ENCODE measurements at regions not wholly inside any gene's neighbourhood (a gene's known extent, or its start where the extent isn't known, plus 50 kb on each side); places are given as distances from the start of the nearest gene placed in this dataset.

DNA sequence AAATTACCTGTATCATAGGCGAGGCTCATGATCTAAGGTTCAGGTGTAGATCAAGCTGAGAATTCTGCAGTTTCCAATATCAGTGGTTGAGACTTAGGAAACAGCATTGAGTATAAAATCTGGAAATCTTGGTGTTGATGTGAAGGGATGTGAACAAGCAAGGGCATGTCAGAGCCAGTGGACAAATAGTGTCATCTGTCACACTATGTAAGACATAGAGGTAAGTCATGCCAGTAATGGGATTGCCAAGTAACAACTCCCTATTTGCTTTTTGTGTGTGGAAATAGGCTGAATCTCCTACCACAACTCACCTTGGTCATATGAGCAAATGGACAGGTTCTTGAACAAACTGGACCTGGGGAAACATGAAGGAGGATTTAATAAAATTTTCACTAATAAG lies 334.5 kb upstream of the EMCN start:
- H3K36me3 Mint-ChIP-seq (ENCODE audit: low read depth): no peaks in the 10 kb centered on the region
- DNase-seq: no peak
- ChIA-PET CTCF (interaction anchor here (0.6 kb wide), 1 partner anchor 649 kb away, joined by 3 read pairs; no protein-coding TSS in a partner anchor), POLR2A (no interaction called here)
- no peak overlapping the region for H3K27ac Mint-ChIP-seq
- H3K9me3 Mint-ChIP-seq: peaks cover 3% of the 10 kb centered on the region
- H3K4me3 Mint-ChIP-seq: no peak overlapping the region
- no peaks in the 10 kb centered on the region for H3K4me1 Mint-ChIP-seq
- H3K27me3 Mint-ChIP-seq: no peaks in the 10 kb centered on the region

DNA sequence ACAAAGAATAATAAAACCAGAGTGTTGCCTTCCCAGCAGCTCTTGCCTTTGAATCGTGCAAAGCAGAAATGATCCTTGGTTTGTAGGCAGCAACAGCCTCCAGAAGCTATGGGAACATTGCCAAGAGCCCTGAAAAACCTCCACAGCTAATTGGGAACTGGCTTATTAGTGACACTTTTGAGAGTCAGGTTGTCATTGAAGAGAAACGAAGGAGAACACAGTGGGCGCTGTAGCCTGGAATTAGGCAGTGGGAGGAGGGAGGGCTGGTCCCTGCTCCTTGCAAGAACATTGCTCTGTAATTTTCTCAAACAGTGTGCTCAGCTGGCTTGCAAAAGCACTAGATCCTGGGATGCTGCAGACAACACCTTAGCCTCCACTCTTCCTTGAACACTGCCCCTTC lies 331.5 kb upstream of the EMCN start:
- Mint-ChIP-seq H3K27ac (no peak overlapping the region), H3K27me3 (no peaks in the 10 kb centered on the region), H3K4me3 (no peak overlapping the region), H3K4me1 (peaks cover under 1% of the 10 kb centered on the region), H3K9me3 (peaks cover 3% of the 10 kb centered on the region), H3K36me3 (ENCODE audit: low read depth) (no peaks in the 10 kb centered on the region)
- ChIA-PET POLR2A (no interaction called here), CTCF (interaction anchor here (0.8 kb wide), 1 partner anchor 19 kb away, joined by 3 read pairs; no protein-coding TSS in a partner anchor)
- no peak for DNase-seq

DNA sequence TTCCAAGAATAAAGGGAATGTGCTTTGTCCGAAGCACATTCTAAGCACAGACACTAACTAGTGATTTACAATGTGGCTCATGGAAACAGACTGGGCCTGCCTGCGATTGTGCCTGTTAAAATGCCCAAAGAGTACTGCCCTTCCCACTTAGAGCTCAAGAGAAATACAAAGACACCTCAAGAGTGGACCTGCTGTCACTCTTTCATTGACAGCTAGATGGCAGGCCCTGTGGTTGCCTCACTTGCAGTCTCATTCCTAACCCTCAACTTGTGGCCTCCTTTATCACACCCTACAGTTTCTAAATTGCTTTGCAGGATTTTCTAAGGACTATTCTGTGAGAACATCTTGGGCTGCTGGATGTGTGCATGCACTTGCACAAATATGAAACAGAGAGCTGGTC lies 331.0 kb upstream of the EMCN start:
- POLR2A ChIA-PET: no interaction called here
- DNase-seq: peak; percentile 27
- Mint-ChIP-seq H3K4me3 (no peak overlapping the region), H3K36me3 (ENCODE audit: low read depth) (no peaks in the 10 kb centered on the region), H3K4me1 (peaks cover 5% of the 10 kb centered on the region), H3K9me3 (peaks cover 3% of the 10 kb centered on the region), H3K27me3 (no peaks in the 10 kb centered on the region), H3K27ac (no peak overlapping the region)
- CTCF ChIA-PET: interaction anchor here (0.8 to 1.0 kb wide), 2 partner anchors 20 to 748 kb away, joined by 3 to 4 read pairs; no protein-coding TSS in a partner anchor

DNA sequence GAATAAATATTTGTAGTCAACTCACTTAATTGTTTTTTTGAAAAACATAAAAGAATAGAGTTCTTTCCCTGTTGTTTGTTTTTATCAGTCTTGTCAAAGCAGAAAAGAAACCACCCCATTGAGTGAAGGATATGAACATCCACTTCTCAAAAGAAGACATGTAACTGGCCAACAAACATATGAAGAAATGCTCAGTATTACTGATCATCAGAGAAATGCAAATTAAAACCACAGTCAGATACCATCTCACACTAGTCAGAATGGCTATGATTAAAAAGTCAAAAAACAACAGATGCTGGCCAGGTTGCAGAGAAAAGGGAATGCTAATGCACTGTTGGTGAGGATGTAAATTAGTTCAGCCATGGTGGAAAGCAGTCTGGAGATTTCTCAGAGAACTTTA lies 326.1 kb upstream of the EMCN start:
- no peaks in the 10 kb centered on the region for H3K27me3 Mint-ChIP-seq
- ChIA-PET CTCF (no interaction called here), POLR2A (no interaction called here)
- H3K9me3 Mint-ChIP-seq: no peaks in the 10 kb centered on the region
- DNase-seq: no peak
- H3K4me3 Mint-ChIP-seq: no peak overlapping the region
- no peak overlapping the region for H3K27ac Mint-ChIP-seq
- H3K4me1 Mint-ChIP-seq: peaks cover 7% of the 10 kb centered on the region
- H3K36me3 Mint-ChIP-seq (ENCODE audit: low read depth): no peaks in the 10 kb centered on the region

DNA sequence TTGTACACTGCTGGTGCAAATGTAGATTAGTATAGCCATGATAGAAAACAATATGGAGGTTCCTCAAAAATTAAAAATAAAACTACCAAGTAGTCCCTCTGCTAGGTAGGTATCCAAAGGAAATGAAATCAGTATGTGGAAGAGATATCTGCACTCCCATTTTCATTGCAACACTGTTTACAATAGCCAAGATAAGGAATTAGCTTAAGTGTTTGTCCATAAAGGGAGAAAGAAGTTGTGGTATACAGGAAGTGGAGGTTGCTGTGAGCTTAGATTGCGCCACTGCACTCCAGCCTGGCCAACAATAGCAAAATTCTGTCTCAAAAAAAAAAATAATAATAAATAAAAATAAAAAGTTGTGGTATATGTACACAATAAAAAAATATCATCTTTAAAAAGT lies 325.0 kb upstream of the EMCN start:
- no peak overlapping the region for H3K4me3 Mint-ChIP-seq
- no peak for DNase-seq
- ChIA-PET POLR2A (no interaction called here), CTCF (no interaction called here)
- no peaks in the 10 kb centered on the region for H3K27me3 Mint-ChIP-seq
- no peak overlapping the region for H3K27ac Mint-ChIP-seq
- peaks cover 7% of the 10 kb centered on the region for H3K4me1 Mint-ChIP-seq
- H3K36me3 Mint-ChIP-seq (ENCODE audit: low read depth): no peaks in the 10 kb centered on the region
- H3K9me3 Mint-ChIP-seq: no peaks in the 10 kb centered on the region

DNA sequence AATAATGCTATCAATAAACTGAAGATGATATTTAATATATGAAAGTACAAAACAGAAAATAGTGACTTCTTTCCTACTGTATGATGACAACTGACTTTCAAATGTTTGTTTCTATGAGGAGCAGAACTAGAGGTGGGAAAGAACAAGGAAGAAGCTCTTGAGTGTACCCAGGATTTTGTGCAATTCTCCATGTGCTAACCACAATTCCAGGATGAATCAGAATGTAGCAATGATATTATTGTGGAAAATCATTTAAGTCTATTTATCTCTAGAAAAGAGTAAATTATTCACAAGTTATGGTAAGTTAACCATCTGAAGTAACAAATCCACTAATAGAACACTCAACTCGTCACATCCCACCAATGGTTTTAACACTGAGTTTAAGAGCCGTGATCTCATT lies 324.1 kb upstream of the EMCN start:
- CTCF ChIA-PET: no interaction called here
- Mint-ChIP-seq H3K4me3 (no peak overlapping the region), H3K9me3 (no peaks in the 10 kb centered on the region), H3K27ac (no peak overlapping the region), H3K36me3 (ENCODE audit: low read depth) (no peaks in the 10 kb centered on the region), H3K27me3 (no peaks in the 10 kb centered on the region), H3K4me1 (peaks cover 7% of the 10 kb centered on the region)
- DNase-seq: no peak
- POLR2A ChIA-PET: interaction anchor here (0.9 kb wide), 1 partner anchor 178 kb away, joined by 3 read pairs; no protein-coding TSS in a partner anchor

DNA sequence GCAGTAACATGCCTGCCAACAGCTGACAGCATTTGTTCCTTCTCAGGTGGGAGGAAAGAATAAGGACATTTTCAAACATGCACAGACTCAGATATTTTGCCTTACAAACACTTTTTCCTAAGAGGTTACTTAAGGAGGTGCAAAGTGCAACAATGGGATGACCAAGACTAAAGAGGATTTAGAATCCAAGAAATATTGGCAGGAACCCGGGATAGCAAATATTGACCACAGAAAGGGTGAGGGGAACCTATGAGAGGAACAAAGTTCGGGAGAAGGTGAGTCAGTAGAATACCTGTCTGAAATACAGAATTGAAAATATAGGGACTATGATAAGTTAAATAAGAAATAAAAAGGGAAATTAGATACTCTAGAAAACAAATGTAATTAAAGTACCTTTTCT lies 321.9 kb upstream of the EMCN start:
- Mint-ChIP-seq H3K27me3 (no peaks in the 10 kb centered on the region), H3K27ac (no peak overlapping the region), H3K4me1 (peaks cover 7% of the 10 kb centered on the region), H3K36me3 (ENCODE audit: low read depth) (no peaks in the 10 kb centered on the region), H3K4me3 (no peak overlapping the region), H3K9me3 (no peaks in the 10 kb centered on the region)
- POLR2A ChIA-PET: no interaction called here
- DNase-seq: no peak
- CTCF ChIA-PET: no interaction called here

DNA sequence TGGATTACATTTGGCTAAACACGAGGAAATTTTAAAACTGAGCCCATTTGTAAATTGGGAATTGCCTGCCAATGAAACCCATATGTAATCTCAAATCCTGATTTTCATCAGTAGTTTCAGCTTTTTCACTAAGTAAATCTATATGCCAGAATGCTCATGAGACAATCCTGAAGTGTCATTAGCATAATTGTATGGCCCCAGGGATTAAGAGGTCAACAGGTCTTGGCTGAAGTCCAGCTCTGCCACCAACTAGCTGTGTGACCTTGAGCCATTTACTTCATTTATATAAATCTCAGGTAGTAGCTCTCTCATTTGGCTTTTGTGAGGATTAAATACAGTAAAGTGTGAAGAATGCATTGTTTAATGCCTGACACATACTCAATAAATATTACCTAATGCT lies 320.5 kb upstream of the EMCN start:
- POLR2A ChIA-PET: no interaction called here
- DNase-seq: no peak
- CTCF ChIA-PET: interaction anchor here (0.6 kb wide), 1 partner anchor 7 kb away, joined by 5 read pairs; no protein-coding TSS in a partner anchor
- H3K4me3 Mint-ChIP-seq: no peak overlapping the region
- H3K36me3 Mint-ChIP-seq (ENCODE audit: low read depth): no peaks in the 10 kb centered on the region
- no peak overlapping the region for H3K27ac Mint-ChIP-seq
- no peaks in the 10 kb centered on the region for H3K9me3 Mint-ChIP-seq
- H3K4me1 Mint-ChIP-seq: peaks cover 1% of the 10 kb centered on the region
- H3K27me3 Mint-ChIP-seq: no peaks in the 10 kb centered on the region

DNA sequence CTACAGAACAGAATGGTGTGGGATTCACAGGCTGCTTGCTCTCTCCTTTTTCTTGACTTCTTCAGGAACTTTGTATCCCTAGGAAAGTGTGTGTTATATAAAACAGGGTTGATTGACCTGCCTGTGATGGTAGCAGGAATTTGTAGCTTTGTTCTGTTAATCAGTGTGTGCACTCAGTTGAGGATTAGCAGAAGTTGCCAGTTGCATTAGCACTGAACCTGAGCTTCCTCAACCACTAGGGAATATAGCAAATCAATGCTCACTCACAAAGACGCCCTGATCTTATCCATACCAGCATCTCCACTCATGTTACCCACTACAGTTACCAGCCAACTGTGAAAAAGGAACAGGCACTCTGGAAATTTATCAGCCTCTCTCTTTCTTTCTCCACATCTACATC lies 319.1 kb upstream of the EMCN start:
- H3K4me1 Mint-ChIP-seq: no peaks in the 10 kb centered on the region
- POLR2A ChIA-PET: no interaction called here
- H3K9me3 Mint-ChIP-seq: no peaks in the 10 kb centered on the region
- CTCF ChIA-PET: no interaction called here
- H3K27me3 Mint-ChIP-seq: no peaks in the 10 kb centered on the region
- H3K36me3 Mint-ChIP-seq (ENCODE audit: low read depth): no peaks in the 10 kb centered on the region
- H3K4me3 Mint-ChIP-seq: no peak overlapping the region
- H3K27ac Mint-ChIP-seq: no peak overlapping the region
- no peak for DNase-seq

DNA sequence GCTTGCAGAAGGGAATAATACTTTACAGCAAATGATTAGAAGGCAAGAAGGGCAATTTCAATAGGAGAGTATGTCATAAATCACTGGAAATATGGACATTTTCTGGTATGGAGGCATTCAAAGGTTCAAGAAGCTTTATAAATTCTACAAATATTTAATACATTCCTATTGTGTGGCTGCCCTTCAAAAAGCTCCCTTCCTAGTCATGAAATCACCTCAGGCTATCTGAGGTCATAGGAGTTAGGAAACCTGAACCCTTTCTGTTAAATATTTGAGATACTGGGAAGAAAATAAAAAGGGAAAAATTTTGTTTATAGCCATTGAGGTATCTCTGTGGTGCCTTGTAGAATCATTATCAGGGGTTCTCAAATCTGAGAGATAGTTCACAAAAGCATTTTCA lies 316.8 kb upstream of the EMCN start:
- H3K9me3 Mint-ChIP-seq: peaks cover 5% of the 10 kb centered on the region
- no peaks in the 10 kb centered on the region for H3K36me3 Mint-ChIP-seq (ENCODE audit: low read depth)
- H3K27me3 Mint-ChIP-seq: no peaks in the 10 kb centered on the region
- POLR2A ChIA-PET: no interaction called here
- no peaks in the 10 kb centered on the region for H3K4me1 Mint-ChIP-seq
- no peak overlapping the region for H3K4me3 Mint-ChIP-seq
- CTCF ChIA-PET: no interaction called here
- no peak for DNase-seq
- H3K27ac Mint-ChIP-seq: no peak overlapping the region

DNA sequence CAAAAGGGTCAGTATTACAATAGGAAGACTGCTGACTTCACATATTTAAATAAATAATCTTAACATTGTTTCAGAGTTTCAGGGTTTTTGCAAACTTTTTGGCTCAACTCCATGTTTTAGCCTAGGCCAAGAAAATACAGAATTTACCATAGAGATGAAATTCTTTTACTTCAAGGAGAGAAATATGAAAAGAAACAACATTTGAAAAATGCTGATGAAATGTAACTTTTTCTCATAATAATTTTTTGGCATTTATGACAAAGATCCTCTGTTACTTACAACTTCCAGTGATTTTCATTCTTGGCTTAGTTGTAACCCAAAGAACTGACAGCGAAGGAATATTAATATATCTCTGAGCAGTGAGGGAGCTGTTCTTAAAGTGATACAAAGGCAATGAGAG lies 316.1 kb upstream of the EMCN start:
- CTCF ChIA-PET: no interaction called here
- no peak overlapping the region for H3K27ac Mint-ChIP-seq
- POLR2A ChIA-PET: no interaction called here

DNA sequence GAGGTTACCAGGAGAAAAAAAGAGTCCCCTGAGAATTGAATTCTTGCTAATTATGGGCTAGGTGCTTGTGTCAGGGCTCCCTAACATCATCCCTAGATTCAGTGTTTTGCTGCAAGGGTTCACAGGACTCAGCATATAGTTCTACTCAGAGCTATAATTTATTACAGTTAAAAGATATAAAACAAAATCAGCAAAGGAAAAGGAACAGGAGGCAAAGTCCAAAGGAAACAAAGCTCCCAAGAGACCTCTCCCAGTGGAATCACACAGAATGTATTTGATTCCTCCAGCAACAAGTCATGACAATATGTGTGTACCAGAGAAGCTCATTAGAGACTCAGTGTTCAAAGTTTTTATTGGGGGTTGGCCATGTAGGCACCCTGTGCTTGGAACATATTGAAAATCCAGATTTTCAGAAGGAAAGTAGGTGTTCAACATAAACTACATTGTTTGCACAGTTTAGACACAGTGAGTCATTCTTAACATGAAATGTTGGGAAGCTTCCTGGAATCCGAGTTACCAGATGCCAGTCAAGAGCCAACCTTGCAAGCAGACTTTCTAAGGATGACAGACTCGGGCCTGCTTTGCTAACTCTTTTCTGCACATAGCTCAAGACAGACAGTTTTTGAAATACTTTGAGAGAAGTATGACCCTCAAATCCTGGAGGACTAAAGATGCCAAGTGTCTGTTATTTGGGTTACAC lies 311.3 kb upstream of the EMCN start:
- DNase-seq: no peak
- H3K9me3 Mint-ChIP-seq: peaks cover 14% of the 10 kb centered on the region
- H3K4me1 Mint-ChIP-seq: peaks cover 6% of the 10 kb centered on the region
- POLR2A ChIA-PET: no interaction called here
- H3K4me3 Mint-ChIP-seq: no peak overlapping the region
- H3K27me3 Mint-ChIP-seq: no peaks in the 10 kb centered on the region
- no peaks in the 10 kb centered on the region for H3K36me3 Mint-ChIP-seq (ENCODE audit: low read depth)
- CTCF ChIA-PET: no interaction called here
- no peak overlapping the region for H3K27ac Mint-ChIP-seq

More for the DNA sequence above, 316.1 kb upstream of the EMCN start:
- no peak for DNase-seq
- Mint-ChIP-seq H3K9me3 (peaks cover 5% of the 10 kb centered on the region), H3K4me3 (no peak overlapping the region), H3K4me1 (no peaks in the 10 kb centered on the region), H3K27me3 (no peaks in the 10 kb centered on the region), H3K36me3 (ENCODE audit: low read depth) (no peaks in the 10 kb centered on the region)

DNA sequence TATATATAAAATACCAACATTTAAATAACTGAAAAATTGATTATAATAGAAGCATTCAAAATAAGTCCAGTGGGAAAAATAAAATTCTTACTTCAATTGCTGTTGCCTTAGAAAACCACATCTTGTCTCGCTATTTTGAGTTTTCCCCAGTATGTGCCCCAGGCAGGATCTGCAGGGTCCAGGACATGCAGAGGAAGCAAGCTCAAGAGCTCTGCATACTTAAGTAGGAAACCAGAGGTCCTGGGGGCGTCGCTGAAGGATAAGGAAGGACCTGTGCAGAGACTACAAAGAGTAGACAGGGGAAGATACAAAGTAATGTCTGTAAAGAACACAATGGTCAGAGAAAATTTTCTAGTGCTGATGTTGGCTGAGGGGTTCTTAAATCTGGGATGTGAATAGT lies 310.5 kb upstream of the EMCN start:
- Mint-ChIP-seq H3K27me3 (no peaks in the 10 kb centered on the region), H3K4me1 (peaks cover 12% of the 10 kb centered on the region), H3K4me3 (no peak overlapping the region), H3K36me3 (ENCODE audit: low read depth) (no peaks in the 10 kb centered on the region), H3K27ac (no peak overlapping the region), H3K9me3 (peaks cover 14% of the 10 kb centered on the region)
- no peak for DNase-seq
- ChIA-PET POLR2A (no interaction called here), CTCF (no interaction called here)

DNA sequence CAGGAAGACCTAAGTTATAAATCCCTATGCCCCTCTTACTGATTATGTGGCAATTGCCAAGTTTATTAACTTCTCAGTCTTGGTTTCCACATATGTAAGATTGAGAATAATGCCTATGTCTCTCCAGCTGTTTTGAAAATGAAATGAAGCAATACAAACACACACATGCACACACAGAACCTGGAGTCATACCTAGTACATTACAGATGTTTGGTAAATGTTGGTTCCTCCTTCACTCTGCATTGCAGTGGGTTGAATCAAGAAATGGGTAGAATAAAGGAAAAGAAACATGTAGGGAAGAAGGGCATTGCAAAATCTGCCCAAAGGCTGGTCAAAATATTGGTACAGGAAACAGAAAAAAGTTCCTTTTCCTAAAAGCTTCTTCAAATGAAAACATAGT lies 309.9 kb upstream of the EMCN start:
- POLR2A ChIA-PET: no interaction called here
- Mint-ChIP-seq H3K27ac (no peak overlapping the region), H3K4me1 (peaks cover 19% of the 10 kb centered on the region), H3K9me3 (peaks cover 14% of the 10 kb centered on the region), H3K27me3 (no peaks in the 10 kb centered on the region), H3K36me3 (ENCODE audit: low read depth) (no peaks in the 10 kb centered on the region), H3K4me3 (no peak overlapping the region)
- no peak for DNase-seq
- CTCF ChIA-PET: no interaction called here

Measured in activated CD4-positive, alpha-beta memory T cell treated with anti-CD3 and anti-CD28 coated beads, Interleukin-2, amount 10 ng/mL, durations not matched to agents 7 days and 5 days (primary cell).